GM21423 (cell line): ENCODE measurements at regions not wholly inside any gene's neighbourhood (a gene's known extent, or its start where the extent isn't known, plus 50 kb on each side); places are given as distances from the start of the nearest gene placed in this dataset.
"Not testable (repeated sequence)": the region's sequence is repeated elsewhere in the genome, so short reads cannot be mapped to it uniquely, and the experiment has no call there.

ENCODE experiments used
- ATAC-seq: cut with Tn5 transposase; IDR thresholded peaks from one replicate; pipeline ENCODE4 v1.9.1; 2021; ENCODE audit warnings: mild to moderate bottlenecking, moderate library complexity; ENCODE audit not compliant: unreplicated experiment

DNA sequence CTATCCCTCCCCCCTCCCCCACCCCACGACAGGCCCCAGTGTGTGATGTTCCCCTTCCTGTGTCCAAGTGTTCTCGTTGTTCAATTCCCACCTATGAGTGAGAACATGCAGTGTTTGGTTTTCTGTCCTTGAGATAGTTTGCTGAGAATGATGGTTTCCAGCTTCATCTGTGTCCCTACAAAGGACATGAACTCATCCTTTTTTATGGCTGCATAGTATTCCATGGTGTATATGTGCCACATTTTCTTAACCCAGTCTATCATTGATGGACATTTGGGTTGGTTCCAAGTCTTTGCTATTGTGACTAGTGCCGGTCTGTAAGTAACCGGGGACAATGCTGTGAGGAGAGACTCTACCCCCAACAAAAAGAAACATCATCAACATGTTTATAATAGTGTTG, 217.2 kb downstream of the SEC23IP start:
- not testable (repeated sequence) for ATAC-seq

DNA sequence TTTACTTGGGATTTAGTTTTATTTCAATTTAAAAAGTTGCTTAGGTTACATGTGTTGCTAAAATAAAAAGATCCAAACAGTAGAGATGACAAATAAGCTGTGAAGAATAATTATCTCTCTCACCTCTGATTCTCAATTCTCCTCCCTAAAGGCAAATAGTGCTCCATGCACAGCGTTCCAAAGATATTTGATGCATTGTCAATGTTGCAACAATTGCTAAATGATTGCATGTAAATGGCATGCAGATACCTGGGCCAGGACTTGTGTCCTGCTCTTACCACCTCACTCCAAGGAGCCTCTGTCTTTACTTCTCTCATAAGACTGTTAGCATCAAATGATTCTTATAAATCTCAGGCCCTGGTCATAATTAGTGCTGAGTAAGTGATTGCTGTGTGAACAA, 217.7 kb downstream of the SEC23IP start:
- ATAC-seq = no peak

DNA sequence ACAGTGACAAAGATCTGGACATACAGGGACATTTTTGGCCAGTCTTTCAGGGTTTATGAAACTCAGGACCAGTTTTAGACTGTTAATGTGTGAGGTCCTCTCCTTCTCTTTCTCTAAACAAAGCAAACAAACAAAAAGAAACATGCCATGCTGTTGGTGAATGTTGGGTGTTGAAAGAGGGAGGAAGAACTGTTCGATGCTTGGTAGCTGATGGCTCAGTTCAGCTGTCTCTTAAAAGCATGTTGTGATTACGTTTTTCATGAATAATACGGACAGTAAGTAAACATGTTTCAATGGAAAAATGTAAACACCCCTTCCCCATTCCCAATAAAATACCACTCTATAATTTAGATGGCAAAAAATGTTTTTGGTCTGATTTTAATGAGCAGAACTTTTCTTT, 219.1 kb downstream of the SEC23IP start:
- ATAC-seq = no peak

DNA sequence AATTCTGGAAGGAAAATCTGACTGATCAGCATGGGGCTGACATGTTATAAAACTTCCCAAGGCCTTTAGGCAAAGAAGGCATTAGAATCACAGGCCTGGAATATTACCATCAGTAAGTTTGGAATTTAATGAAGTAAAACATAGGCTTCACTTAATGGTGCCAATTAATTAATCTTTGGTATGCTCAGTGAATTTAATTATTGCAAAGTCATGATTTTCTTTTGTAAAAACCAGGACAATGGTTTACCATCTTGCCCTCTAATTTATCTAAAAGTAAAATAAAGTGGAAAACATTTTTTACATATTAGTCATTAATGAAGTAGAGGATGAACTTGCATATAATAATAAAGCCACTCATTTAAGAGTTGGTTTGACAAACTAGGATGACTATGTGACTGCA, 220.3 kb downstream of the SEC23IP start:
- no peak for ATAC-seq

DNA sequence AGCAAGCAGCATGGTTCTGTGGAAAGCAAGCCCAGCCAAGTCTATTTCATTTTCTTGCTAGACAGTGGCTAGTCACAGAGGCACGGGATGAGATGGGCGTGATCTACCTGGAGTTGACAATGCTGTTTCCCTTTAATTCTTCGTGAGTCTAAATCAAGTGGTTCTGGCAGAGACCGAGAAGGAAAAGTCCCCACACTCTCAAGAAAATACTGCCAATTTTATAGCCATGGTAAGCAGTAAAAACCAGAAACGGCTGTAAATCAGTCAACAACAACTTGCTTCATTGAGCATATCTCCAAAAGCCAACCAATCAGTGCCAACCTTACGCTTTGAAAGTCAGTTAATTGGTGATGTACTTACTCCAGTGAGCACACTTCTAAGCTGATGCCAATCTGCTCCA, 223.4 kb downstream of the SEC23IP start:
- no peak for ATAC-seq

DNA sequence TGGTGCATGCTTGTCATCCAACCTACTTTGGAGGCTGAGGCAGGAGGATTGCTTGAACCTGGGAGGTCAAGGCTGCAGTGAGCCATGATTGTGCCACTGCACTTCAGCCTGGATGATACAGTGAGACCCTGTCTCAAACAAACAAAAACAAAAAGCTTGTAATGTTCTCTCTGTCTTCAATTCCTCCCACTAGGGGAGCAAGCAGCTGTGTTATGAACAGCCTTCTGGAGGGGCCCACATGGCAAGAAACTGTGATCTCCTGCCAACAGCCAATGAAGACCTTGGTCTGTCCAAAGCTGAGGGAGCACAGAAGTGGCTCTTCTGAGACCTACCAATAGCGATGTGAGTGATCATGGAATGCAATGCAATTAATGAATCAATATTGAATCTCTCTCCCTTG, 229.2 kb downstream of the SEC23IP start:
- no peak for ATAC-seq

DNA sequence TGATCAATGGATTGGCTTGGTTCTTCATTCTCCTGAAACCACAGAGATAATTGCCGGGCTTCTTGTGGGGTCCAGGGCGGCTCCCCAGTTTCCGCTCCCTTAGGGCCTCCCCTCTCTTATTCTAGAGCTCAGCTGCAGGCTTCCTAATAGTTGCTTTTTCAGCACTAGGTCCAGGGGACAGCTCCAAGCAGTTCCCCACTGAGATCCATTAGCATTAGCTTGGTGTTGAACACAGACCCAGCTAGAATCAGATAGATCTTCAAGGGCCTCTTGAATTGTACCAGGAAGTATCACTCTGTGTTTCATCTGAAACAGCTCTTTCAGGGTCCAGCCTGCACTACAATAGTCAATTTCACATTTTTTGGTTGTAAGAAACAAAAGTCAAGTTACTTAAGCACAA, 238.7 kb downstream of the SEC23IP start:
- no peak for ATAC-seq

DNA sequence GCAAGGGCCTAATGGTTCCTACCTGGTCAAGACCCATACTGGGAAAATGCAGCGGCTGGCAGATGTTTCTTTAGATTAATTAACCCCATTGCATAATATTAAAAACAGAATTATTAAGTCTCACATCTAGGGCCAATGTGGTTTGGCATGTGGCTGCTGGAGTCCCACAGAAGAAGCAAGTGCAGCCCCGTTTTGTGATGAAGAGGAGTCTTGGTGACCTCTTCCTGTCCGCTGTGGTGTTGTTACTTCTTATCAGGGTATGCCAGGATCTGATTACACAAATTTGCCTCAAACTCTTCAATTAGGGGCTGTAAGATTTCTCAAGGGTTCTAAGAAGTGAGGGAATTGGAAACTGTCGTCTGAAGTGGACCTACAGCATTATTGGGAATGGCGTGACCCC, 240.3 kb downstream of the SEC23IP start:
- no peak for ATAC-seq

DNA sequence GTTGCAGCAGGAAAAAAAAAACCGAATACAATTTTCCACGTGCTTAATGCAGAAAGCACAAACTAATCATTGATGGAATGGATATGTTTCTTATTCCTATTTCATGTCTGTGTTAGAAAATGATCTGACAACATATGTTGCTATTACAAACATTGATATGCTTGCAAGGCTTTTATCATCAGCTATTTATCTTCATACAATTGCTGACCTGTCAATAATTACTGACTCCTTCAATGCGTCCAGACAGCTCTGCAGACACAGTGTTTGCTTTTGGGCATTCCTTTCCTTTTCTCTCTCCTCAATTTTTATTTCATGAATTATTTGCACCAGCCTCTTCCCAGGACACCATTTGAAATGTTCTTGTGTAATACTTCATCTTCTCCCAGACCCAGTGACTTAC, 246.2 kb downstream of the SEC23IP start:
- ATAC-seq = no peak

DNA sequence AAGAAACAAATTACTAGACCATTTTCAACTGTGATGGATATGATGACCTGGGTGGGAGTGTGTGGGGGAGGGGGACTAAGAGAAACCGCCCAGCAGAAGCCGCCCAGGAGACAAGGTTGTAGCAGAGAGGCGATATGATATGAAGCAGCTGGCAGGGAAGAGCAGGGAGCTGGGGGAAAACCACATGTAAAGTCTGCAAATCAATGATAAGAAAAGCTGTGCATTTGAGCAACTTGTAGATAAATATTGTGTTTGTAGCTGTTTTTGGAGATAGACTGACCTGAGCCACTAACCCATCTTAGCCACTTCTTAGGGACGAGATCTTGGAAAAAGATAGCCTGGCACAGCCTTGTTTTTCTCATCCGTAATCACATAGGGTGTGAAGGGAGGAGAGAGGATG, 252.6 kb downstream of the SEC23IP start:
- no peak for ATAC-seq

DNA sequence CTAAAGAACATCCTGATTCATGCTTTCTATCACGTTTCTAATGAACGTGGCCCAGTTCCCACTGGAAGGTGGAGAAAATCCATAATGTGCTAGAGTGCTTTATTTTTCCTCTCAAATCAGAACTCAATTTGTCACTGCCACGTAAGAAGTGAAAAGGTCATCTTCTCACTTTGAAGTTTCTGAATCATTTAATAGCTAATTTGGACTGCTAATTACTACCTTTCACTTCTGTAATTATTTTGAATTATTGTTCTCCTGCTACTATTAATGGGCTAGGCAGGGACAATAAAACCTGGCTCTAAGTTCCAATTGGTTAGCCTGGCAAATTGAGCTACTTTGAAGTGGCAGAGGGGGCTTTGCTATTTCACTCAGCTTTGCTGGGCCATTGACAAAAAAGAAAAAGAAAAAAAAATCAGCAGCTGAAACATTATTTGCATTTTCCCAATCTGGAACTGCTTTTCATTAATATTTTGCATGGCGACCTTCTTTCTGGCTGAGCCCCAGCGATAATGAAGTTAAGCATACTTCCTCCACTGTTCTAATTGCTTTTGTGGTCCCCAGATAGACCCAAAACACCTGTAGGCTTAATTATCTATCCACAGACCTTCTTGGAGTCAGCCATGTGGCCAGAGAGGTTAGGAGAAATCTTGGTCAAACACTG, 264.2 kb downstream of the SEC23IP start:
- no peak for ATAC-seq

DNA sequence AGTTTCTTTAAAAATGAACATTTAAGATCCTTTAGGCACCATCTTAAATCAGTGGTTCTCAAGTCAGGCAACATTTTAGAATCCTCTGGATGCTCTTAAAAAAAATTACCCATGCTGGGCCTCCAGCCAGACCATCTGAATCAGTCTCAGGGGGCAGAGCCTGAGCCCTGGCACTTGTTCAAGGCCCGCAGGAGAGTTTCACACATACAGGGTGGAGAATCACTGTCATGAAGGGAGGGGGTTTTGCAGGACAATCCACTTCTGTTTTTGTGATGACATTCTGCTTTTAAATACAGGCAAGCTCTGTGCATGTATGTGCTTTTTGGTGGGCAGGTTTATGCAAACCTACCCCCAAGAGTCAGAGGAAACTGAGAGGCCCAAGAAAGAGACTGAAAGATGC, 268.6 kb downstream of the SEC23IP start:
- no peak for ATAC-seq

DNA sequence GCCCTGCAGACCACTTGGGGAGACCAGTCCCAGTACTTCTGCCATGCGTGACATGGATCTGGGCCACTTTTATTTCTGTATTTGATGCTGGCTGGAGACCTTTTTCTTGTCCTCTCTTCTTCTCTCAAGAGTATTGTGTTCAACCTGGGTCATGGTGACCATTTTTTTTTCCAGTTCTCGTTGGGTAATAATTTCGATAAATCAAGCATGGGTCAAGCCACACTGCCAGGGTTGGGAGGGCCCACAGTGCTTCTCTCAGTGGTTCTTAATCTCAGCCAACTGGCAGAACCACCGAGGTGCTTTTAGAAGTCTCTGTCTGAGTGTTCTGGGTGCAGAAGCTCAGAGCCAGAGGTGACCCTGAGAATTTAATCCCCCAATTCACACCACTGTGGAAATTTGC, 269.9 kb downstream of the SEC23IP start:
- no peak for ATAC-seq

DNA sequence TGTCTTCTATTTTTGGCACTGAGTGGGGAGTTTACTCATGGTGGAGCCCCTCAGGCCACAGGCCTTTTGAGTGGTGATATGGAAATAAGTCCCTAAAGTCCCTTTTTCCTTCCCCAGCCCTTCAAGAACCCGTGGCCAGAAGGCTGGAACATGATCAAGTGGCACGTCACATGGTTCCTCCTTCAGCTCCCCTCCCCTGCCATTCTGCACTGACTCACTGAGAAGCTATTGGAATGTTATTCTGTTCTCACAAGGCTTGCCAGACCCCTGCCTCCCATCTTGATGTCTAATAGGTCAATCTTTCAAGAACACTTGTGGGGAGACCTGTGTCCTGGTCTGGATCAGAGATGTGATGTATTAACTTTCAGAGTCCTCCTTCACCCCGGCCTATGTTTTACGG, 279.8 kb downstream of the SEC23IP start:
- no peak for ATAC-seq

DNA sequence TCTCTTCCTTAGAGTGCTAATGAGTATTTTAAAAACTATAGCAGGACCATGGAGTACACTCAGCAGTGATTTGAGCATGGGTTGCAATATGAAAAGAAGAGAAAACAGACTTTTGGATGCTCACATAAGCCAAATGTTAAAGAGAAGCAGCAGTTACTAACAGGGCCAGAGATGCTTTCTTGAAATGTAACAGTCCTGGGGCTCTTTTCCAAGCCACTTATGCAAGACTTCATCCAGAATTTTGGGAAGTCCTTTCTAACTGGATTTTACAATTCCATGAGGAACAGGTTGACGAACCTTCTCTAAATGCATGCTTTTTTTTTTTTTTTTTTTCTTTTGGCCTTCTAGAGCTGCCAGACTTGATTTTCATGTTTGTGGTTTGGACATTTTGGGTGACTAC, 282.0 kb downstream of the SEC23IP start:
- ATAC-seq = no peak

DNA sequence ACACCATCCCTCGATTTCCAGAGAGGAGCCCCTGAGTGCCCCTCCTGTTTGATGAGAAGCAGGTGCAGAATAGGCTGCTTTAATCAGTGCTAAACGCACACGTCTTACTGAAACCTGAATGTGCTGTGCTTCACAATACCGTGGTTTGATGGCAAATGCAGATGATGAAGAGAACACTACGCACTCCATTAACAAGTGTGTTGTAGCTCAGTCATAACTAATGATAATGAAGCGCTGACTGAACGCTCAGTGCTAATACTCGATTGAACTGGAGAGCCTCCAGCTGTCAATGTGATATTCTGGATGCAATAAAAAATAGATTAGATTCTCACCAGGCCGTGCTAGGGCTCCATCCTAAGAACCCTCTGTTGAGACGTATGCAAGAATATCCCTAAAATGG, 279.7 kb upstream of the PLPP4 start:
- ATAC-seq = no peak

DNA sequence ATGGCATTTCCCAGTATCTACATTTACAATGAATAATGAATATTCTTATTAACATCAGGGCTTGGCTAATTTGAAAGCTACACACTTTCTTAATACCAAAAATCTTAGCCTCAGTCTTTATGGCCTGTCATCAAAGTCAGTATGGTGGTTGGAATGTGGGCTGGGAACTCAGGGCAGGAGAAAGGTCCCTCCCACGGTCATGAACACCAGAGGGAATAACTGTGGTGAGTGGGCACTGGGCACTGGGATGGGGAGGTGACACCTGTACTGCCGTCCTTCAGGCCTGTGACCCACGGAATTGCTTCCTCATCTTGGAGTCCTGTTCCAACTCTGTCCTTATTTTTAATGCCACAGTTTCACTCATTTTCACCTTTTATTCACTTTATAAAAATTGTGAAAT, 276.9 kb upstream of the PLPP4 start:
- ATAC-seq = no peak

DNA sequence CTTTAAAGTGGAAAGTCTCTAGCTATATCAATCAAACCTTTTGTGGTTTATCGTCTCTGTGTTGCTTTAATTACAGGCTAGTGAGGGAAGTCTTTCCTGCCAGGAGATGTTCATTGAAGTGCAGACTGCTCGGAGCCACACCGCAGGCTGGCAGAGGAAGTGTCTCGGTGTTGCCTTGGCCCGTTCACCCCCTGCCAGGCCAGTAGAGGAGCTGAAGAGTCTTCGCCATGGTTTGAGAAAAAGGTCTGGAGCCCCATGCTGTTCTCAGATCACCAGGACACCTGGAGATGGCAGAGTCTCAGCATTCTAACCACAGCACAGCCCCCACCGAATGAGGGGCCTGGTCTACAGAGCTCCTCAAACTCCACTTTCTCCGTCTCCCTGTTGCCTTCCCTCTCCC, 275.9 kb upstream of the PLPP4 start:
- no peak for ATAC-seq

DNA sequence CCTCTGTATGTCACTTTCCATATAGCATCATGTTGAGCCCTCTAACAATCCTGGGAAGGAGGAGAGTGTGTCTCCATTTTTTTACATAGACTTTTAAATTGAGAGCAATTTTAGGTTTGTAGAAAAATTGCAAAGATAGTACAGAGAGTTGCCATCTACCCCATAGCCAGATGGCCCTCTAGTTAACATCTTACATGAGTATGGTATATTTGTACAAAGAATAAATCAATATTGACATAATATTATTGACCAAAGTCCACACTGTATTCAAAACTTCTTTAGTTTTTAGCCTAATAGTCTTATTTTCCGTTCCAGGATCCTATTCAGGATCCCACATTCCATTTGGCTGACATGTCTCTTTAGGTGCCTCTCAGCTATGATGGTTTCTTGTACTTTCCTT, 274.6 kb upstream of the PLPP4 start:
- no peak for ATAC-seq

DNA sequence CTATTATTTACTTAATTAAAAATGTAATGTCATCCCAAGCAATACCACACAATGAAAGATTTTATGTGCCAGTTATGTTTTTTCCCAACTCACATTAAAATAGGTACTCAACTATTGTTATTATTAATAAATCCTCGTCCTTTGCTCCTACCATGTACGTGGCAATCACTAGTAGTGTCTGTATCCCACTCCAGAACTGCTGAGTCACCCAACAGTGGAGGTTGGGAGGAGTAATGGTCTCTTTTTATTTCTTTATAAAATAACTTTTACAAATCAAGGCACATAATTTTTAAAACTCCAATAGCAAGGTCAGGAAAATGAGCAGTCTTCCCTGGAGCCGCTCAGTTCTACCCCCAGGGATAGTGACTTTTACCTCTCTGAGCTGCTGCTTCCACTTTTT, 273.5 kb upstream of the PLPP4 start:
- ATAC-seq = no peak

DNA sequence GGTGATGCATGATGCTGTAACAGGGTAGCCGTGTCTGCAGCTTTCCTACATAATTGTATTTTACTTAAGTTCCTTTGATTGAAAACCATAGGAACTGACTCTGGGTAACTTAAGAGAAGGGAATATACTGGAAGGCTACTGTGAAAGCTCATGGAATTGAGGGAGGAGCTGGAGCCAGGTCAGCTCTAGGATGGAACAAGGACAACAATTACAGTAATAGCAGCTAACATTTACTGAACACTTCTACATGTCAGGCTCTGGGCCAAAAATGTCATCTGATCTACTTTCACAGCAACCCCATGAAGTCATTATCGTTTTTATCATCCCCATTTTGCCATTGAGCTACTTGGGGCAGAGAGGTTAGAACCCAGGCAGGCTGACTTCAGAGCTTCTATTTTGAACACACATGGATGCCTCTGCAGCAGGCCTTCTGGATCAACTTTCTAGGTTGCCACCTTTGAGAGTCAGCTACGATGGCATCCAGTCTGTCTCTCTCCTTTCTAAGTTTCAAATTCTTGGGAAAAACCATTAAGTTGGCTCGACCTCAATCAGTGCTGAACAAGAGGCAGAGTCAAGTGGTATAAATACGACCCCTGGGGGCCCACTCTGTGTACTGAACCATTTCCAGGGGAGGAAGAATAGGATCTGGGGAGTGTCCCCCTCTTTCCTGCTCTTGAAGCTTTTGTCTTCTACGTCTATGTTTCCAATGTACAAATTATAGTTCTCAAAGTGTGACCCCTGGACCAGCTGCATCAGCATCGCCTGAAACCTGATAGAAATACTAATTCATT, 272.3 kb upstream of the PLPP4 start:
- no peak for ATAC-seq

DNA sequence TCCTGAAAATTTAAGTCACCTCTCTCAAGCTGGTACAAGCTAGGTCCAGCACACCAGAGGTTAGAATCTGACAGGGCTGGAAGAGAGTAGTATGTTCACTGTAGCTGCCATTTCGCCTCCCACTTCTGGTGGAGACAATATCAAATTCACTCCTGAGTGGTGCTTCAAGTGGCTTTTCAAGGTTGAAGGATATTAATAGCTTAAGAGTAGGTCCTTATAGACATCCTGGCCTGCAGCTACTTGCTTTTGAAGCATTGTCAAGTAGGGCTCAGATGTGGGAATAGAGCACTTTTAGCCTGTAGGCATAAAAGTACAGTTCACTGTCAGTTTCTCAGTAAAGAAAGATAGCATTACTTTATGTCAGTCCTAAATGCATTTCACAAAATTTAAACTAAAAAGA, 270.5 kb upstream of the PLPP4 start:
- no peak for ATAC-seq

DNA sequence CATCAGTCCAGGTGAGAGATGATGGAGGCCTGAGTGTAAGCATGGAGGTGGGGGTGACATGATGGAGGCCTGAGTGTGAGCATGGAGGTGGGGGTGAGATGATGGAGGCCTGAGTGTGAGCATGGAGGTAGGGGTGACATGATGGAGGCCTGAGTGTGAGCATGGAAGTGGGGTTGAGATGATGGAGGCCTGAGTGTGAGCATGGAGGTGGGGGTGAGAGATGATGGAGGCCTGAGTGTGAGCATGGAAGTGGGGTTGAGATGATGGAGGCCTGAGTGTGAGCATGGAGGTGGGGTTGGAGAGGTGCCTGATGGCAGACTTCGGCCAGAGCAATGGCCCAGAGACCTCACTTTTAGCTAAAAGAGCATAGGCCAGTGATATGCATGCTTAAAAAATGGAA, 269.9 kb upstream of the PLPP4 start:
- not testable (repeated sequence) for ATAC-seq
